Ovary (tissue), 3 donors: ENCODE measurements at regions not wholly inside any gene's neighbourhood (a gene's known extent, or its start where the extent isn't known, plus 50 kb on each side); places are given as distances from the start of the nearest gene placed in this dataset.

Experiments
- POLR2A ChIP-seq: fragments of 450-650 bp; IDR thresholded peaks from one replicate; pipeline ENCODE4 v1.6.1; 2017; ENCODE audit warnings: antibody characterized with exemption, mild to moderate bottlenecking, moderate library complexity
- TF ChIP-seq, protein P1 (sequence below), 3 donors: fragments of 450-650 bp in 2 of 3; fragments of 200-600 bp in 1 of 3; IDR thresholded peaks; one replicate each; pipeline versions ENCODE4 v1.5.1 to v1.8.0; 2016 to 2022; ENCODE audit warnings: antibody characterized with exemption in 3 of 3, mild to moderate bottlenecking in 1 of 3
- donor health status: DM: no; HTN: no; CAD: no.

GRCh38 chr6:4581468-4582385, 194.5 kb upstream of the CDYL start:
- TF ChIP-seq, protein P1, sequence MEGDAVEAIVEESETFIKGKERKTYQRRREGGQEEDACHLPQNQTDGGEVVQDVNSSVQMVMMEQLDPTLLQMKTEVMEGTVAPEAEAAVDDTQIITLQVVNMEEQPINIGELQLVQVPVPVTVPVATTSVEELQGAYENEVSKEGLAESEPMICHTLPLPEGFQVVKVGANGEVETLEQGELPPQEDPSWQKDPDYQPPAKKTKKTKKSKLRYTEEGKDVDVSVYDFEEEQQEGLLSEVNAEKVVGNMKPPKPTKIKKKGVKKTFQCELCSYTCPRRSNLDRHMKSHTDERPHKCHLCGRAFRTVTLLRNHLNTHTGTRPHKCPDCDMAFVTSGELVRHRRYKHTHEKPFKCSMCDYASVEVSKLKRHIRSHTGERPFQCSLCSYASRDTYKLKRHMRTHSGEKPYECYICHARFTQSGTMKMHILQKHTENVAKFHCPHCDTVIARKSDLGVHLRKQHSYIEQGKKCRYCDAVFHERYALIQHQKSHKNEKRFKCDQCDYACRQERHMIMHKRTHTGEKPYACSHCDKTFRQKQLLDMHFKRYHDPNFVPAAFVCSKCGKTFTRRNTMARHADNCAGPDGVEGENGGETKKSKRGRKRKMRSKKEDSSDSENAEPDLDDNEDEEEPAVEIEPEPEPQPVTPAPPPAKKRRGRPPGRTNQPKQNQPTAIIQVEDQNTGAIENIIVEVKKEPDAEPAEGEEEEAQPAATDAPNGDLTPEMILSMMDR (IDR thresholded peaks at IDR 0.05) = no peak
- no peak for TF ChIP-seq POLR2A
